GM21367 (cell line): ENCODE measurements at regions not wholly inside any gene's neighbourhood (a gene's known extent, or its start where the extent isn't known, plus 50 kb on each side); places are given as distances from the start of the nearest gene placed in this dataset.
"Not testable (repeated sequence)": the region's sequence is repeated elsewhere in the genome, so short reads cannot be mapped to it uniquely, and the experiment has no call there.

ENCODE experiments used
- ATAC-seq: cut with Tn5 transposase; IDR thresholded peaks from one replicate; pipeline ENCODE4 v1.9.1; 2021; ENCODE audit not compliant: unreplicated experiment

GRCh38 chr14:106703651-106704050, 1177.3 kb downstream of the TMEM121 start:
- ATAC-seq = not testable (repeated sequence)

- not testable (repeated sequence) for ATAC-seq
Observed at GRCh38 chr14:106706488-106706887, 1180.1 kb downstream of the TMEM121 start.

GRCh38 chr14:106710187-106710586, 1183.8 kb downstream of the TMEM121 start:
- not testable (repeated sequence) for ATAC-seq

GRCh38 chr14:106712513-106712912, 1186.1 kb downstream of the TMEM121 start:
- ATAC-seq = not testable (repeated sequence)

GRCh38 chr14:106714446-106715428, 1188.4 kb downstream of the TMEM121 start:
- ATAC-seq = peak; percentile 49

GRCh38 chr14:106717544-106717943, 1191.2 kb downstream of the TMEM121 start:
- peak; percentile 61 for ATAC-seq

- ATAC-seq = not testable (repeated sequence)
Observed at GRCh38 chr14:106719880-106720279, 1193.5 kb downstream of the TMEM121 start.

- ATAC-seq = not testable (repeated sequence)
Observed at GRCh38 chr14:106721926-106722325, 1195.5 kb downstream of the TMEM121 start.

- ATAC-seq = not testable (repeated sequence)
Observed at GRCh38 chr14:106722813-106723687, 1196.7 kb downstream of the TMEM121 start.

GRCh38 chr14:106727962-106728361, 1201.6 kb downstream of the TMEM121 start:
- ATAC-seq = not testable (repeated sequence)

- no peak for ATAC-seq
Observed at GRCh38 chr14:106728611-106729010, 1202.2 kb downstream of the TMEM121 start.

GRCh38 chr14:106729551-106729950, 1203.2 kb downstream of the TMEM121 start:
- no peak for ATAC-seq

- ATAC-seq = no peak
Observed at GRCh38 chr14:106733771-106734170, 1207.4 kb downstream of the TMEM121 start.

- no peak for ATAC-seq
Observed at GRCh38 chr14:106737021-106737420, 1210.6 kb downstream of the TMEM121 start.

GRCh38 chr14:106738075-106738474, 1211.7 kb downstream of the TMEM121 start:
- ATAC-seq = no peak

GRCh38 chr14:106738598-106739258, 1212.3 kb downstream of the TMEM121 start:
- not testable (repeated sequence) for ATAC-seq

- ATAC-seq = peak; percentile 47
Observed at GRCh38 chr14:106741086-106741827, 1214.9 kb downstream of the TMEM121 start.

GRCh38 chr14:106745016-106745767, 1218.8 kb downstream of the TMEM121 start:
- ATAC-seq = not testable (repeated sequence)

GRCh38 chr14:106750089-106750488, 1223.7 kb downstream of the TMEM121 start:
- not testable (repeated sequence) for ATAC-seq
